Mesenchymal stem cell (in vitro differentiated cells and primary cell): ENCODE measurements at regions not wholly inside any gene's neighbourhood (a gene's known extent, or its start where the extent isn't known, plus 50 kb on each side); places are given as distances from the start of the nearest gene placed in this dataset.
A peak's percentile ranks its signal among the peaks of the same experiment; 100 is the strongest.

Experiments
- DNase-seq: peaks from one replicate; pipeline ENCODE4 v3.0.0-alpha.2; 2013
- H2AFZ ChIP-seq: one replicate; pipeline ENCODE4 v1.6.1; 2013; ENCODE audit warnings: low read depth, mild to moderate bottlenecking, control low read depth, inconsistent platforms, low read length, moderate library complexity
- H2AK5ac ChIP-seq: 2 replicates; pipeline ENCODE4 v1.6.1; 2013; ENCODE audit warnings: low read length, moderate library complexity, mild to moderate bottlenecking, inconsistent platforms; ENCODE audit not compliant: severe bottlenecking
- H2BK120ac ChIP-seq: one replicate; pipeline ENCODE4 v1.6.1; 2013; ENCODE audit warnings: low read depth, mild to moderate bottlenecking, inconsistent platforms, low read length, moderate library complexity
- H2BK12ac ChIP-seq, 2 experiments: one replicate each; pipeline ENCODE4 v1.6.1; 2013; ENCODE audit warnings: inconsistent platforms in 2 of 2, low read length in 2 of 2, mild to moderate bottlenecking in 2 of 2, moderate library complexity in 2 of 2, control low read depth in 1 of 2
- H2BK15ac ChIP-seq: one replicate; pipeline ENCODE4 v1.6.1; 2013; ENCODE audit warnings: mild to moderate bottlenecking, low read depth, inconsistent platforms; ENCODE audit not compliant: poor library complexity, severe bottlenecking
- H2BK5ac ChIP-seq: 2 replicates; pipeline ENCODE4 v1.6.1; 2013; ENCODE audit warnings: low read depth, mild to moderate bottlenecking, low read length, control low read depth, inconsistent platforms; ENCODE audit not compliant: poor library complexity, severe bottlenecking
- H3K14ac ChIP-seq, 2 experiments: one replicate each; pipeline ENCODE4 v1.6.1; 2013; ENCODE audit warnings: inconsistent platforms in 2 of 2, low read length in 2 of 2, control low read depth in 1 of 2, mild to moderate bottlenecking in 1 of 2, moderate library complexity in 1 of 2
- H3K18ac ChIP-seq, 2 experiments: one replicate each; pipeline ENCODE4 v1.6.1; 2013; ENCODE audit warnings: inconsistent platforms in 2 of 2, low read length in 2 of 2, control low read depth in 1 of 2, low read depth in 1 of 2, mild to moderate bottlenecking in 1 of 2
- H3K23ac ChIP-seq, 2 experiments: one replicate each; pipeline ENCODE4 v1.6.1; 2013; ENCODE audit warnings: inconsistent platforms in 2 of 2, low read length in 2 of 2, mild to moderate bottlenecking in 2 of 2, moderate library complexity in 2 of 2, control low read depth in 1 of 2
- H3K27ac ChIP-seq: 2 replicates; pipeline ENCODE4 v1.5.1; 2013; ENCODE audit warnings: mild to moderate bottlenecking, moderate library complexity, low read length, control low read depth, inconsistent platforms; ENCODE audit not compliant: poor library complexity, severe bottlenecking
- H3K27me3 ChIP-seq, 2 experiments: 2 replicates each; pipeline versions ENCODE4 v1.6.1 to v1.7.0; 2013; ENCODE audit warnings: low read length in 2 of 2, mild to moderate bottlenecking in 2 of 2, moderate library complexity in 2 of 2, control low read depth in 1 of 2, inconsistent platforms in 1 of 2; ENCODE audit not compliant: control insufficient read depth in 1 of 2, insufficient read depth in 1 of 2
- H3K36me3 ChIP-seq, 2 experiments: 2 replicates each; pipeline versions ENCODE4 v1.6.1 to v1.7.0; 2013; ENCODE audit warnings: low read length in 2 of 2, control low read depth in 1 of 2, inconsistent platforms in 1 of 2, low read depth in 1 of 2, mild to moderate bottlenecking in 1 of 2; ENCODE audit not compliant: insufficient read depth in 2 of 2, control insufficient read depth in 1 of 2
- H3K4ac ChIP-seq, 2 experiments: one replicate each; pipeline ENCODE4 v1.6.1; 2013; ENCODE audit warnings: inconsistent platforms in 2 of 2, low read length in 2 of 2, mild to moderate bottlenecking in 2 of 2, moderate library complexity in 2 of 2, control low read depth in 1 of 2, low read depth in 1 of 2
- H3K4me1 ChIP-seq: 2 replicates; pipeline ENCODE4 v1.6.1; 2013; ENCODE audit warnings: low read depth, low read length, control low read depth; ENCODE audit not compliant: control insufficient read depth, insufficient read depth
- H3K4me2 ChIP-seq: 2 replicates; pipeline ENCODE4 v1.6.1; 2013; ENCODE audit warnings: low read length, mild to moderate bottlenecking, inconsistent platforms; ENCODE audit not compliant: poor library complexity, severe bottlenecking
- H3K4me3 ChIP-seq, 2 experiments: 2 replicates each; pipeline versions ENCODE4 v1.5.1 to v1.7.0; 2013; ENCODE audit warnings: low read length in 2 of 2, mild to moderate bottlenecking in 2 of 2, control low read depth in 1 of 2, low read depth in 1 of 2; ENCODE audit not compliant: insufficient read depth in 1 of 2
- H3K79me1 ChIP-seq: replicated peaks from 2 replicates; pipeline ENCODE4 v1.6.1; 2013; ENCODE audit warnings: mild to moderate bottlenecking, control low read depth, low read length, inconsistent platforms; ENCODE audit not compliant: poor library complexity, severe bottlenecking
- H3K9ac ChIP-seq: 2 replicates; pipeline ENCODE4 v1.7.0; 2013; ENCODE audit warnings: mild to moderate bottlenecking, low read length, moderate library complexity
- H3K9me3 ChIP-seq: 2 replicates; pipeline ENCODE4 v1.7.0; 2013; ENCODE audit warnings: mild to moderate bottlenecking, low read length; ENCODE audit not compliant: control insufficient read depth
- H4K8ac ChIP-seq: one replicate; pipeline ENCODE4 v1.6.1; 2013; ENCODE audit warnings: inconsistent platforms, mild to moderate bottlenecking, low read length, moderate library complexity
- H4K91ac ChIP-seq: one replicate; pipeline ENCODE4 v1.6.1; 2013; ENCODE audit warnings: mild to moderate bottlenecking, low read length, inconsistent platforms
- WGBS: methylation state at CpG from one replicate; pipeline ENCODE4 v1.1.7; 2013; ENCODE audit warnings: mixed read lengths; 5-methylcytosine and 5-hydroxymethylcytosine counted together

GRCh38 chr16:85293904-85294642, 181.8 kb upstream of the CIBAR2 start:
- no peak overlapping the region for H2BK120ac ChIP-seq
- H2AK5ac ChIP-seq: no peak overlapping the region
- peak overlapping the region; percentile 33 to 68 for H3K18ac ChIP-seq
- no peak for DNase-seq
- H3K4me2 ChIP-seq: no peak overlapping the region
- peaks cover 14% of the 10 kb centered on the region for H3K79me1 ChIP-seq
- peak overlapping the region; percentile 64 for H2BK15ac ChIP-seq
- no peak overlapping the region for H2AFZ ChIP-seq
- H3K9me3 ChIP-seq: no peaks in the 10 kb centered on the region
- peak overlapping the region in 1 of 2 experiments; percentile 2 for H3K23ac ChIP-seq
- no peak overlapping the region for H3K9ac ChIP-seq
- H2BK12ac ChIP-seq: peak overlapping the region in 1 of 2 experiments; percentile 23
- no peak overlapping the region for H3K27ac ChIP-seq
- WGBS: 88% methylated on average over 15 of the region's 15 CpGs
- H3K4me1 ChIP-seq: peaks cover 36% of the 10 kb centered on the region
- peak overlapping the region; percentile 39 for H4K91ac ChIP-seq
- no peak overlapping the region for H2BK5ac ChIP-seq
- no peak overlapping the region for H4K8ac ChIP-seq
- peak overlapping the region in 1 of 2 experiments; percentile 76 for H3K4ac ChIP-seq
- peaks cover 0 to 12% of the 10 kb centered on the region in 2 experiments for H3K36me3 ChIP-seq
- H3K27me3 ChIP-seq: no peaks in the 10 kb centered on the region
- no peak overlapping the region for H3K4me3 ChIP-seq
- no peak overlapping the region for H3K14ac ChIP-seq

GRCh38 chr16:85294810-85295508, 182.7 kb upstream of the CIBAR2 start:
- 93% methylated on average over 25 of the region's 25 CpGs for WGBS

GRCh38 chr16:85296859-85297660, 184.8 kb upstream of the CIBAR2 start:
- Histone ChIP-seq H2BK5ac (no peak overlapping the region), H3K4me3 (no peak overlapping the region), H3K79me1 (peaks cover 17% of the 10 kb centered on the region), H3K18ac (peak overlapping the region in 1 of 2 experiments; percentile 5), H3K4ac (no peak overlapping the region), H3K14ac (no peak overlapping the region), H2BK15ac (peak overlapping the region; percentile 26), H2AFZ (no peak overlapping the region), H4K8ac (no peak overlapping the region), H3K4me2 (no peak overlapping the region), H3K4me1 (peaks cover 31% of the 10 kb centered on the region), H4K91ac (peak overlapping the region; percentile 54), H3K9ac (no peak overlapping the region), H2BK12ac (peak overlapping the region in 1 of 2 experiments; percentile 60), H3K23ac (no peak overlapping the region), H3K36me3 (peaks cover 0 to 12% of the 10 kb centered on the region in 2 experiments), H3K9me3 (no peaks in the 10 kb centered on the region), H3K27ac (no peak overlapping the region), H2AK5ac (no peak overlapping the region), H2BK120ac (no peak overlapping the region), H3K27me3 (no peaks in the 10 kb centered on the region)
- peak; percentile 61 for DNase-seq
- WGBS: 60% methylated on average over 18 of the region's 18 CpGs

More at GRCh38 chr16:85294810-85295508, 182.7 kb upstream of the CIBAR2 start:
- peak overlapping the region; percentile 65 for H2BK15ac ChIP-seq
- H3K4me1 ChIP-seq: peaks cover 30% of the 10 kb centered on the region
- H3K4ac ChIP-seq: no peak overlapping the region
- H3K9ac ChIP-seq: no peak overlapping the region
- H3K27me3 ChIP-seq: no peaks in the 10 kb centered on the region
- peaks cover 13% of the 10 kb centered on the region for H3K79me1 ChIP-seq
- no peaks in the 10 kb centered on the region for H3K9me3 ChIP-seq
- no peak overlapping the region for H3K23ac ChIP-seq
- no peak overlapping the region for H3K4me3 ChIP-seq
- H3K4me2 ChIP-seq: no peak overlapping the region
- H2BK12ac ChIP-seq: peak overlapping the region; percentile 60 to 86
- no peak overlapping the region for H2BK5ac ChIP-seq
- peaks cover 0 to 12% of the 10 kb centered on the region in 2 experiments for H3K36me3 ChIP-seq
- H4K91ac ChIP-seq: peak overlapping the region; percentile 47
- no peak for DNase-seq
- no peak overlapping the region for H4K8ac ChIP-seq
- H3K14ac ChIP-seq: no peak overlapping the region
- peak overlapping the region in 1 of 2 experiments; percentile 11 for H3K18ac ChIP-seq
- no peak overlapping the region for H2AK5ac ChIP-seq
- no peak overlapping the region for H3K27ac ChIP-seq
- H2AFZ ChIP-seq: no peak overlapping the region
- H2BK120ac ChIP-seq: no peak overlapping the region
